C1 segment of cervical spinal cord (tissue), 14 donors: ENCODE measurements at regions not wholly inside any gene's neighbourhood (a gene's known extent, or its start where the extent isn't known, plus 50 kb on each side); places are given as distances from the start of the nearest gene placed in this dataset.

Experiments
- DNase-seq, 14 donors: peaks; one replicate each; lab custom pipeline; 2025; lab: John Stamatoyannopoulos, UW

DNA sequence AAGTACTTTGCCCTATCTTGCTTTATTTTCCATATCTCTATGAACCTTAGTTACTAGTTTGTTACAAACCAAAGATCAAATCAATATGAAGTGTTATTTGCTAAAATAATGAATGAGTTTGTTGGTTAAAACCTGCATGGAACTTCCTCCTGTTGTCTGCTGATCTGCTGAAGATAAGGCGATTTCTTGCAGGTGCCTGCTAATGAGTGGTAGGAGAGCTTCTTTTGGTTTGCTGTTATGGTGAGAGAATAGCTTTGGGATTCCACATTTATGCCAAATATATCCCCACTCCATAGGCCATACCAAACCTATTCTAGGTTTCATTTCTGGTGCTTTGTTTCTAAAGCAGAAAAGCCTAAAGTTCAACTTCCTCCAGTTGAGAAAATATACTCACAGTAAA is 103.8 kb upstream of the PCDH10 start:
- DNase-seq: no peak

DNA sequence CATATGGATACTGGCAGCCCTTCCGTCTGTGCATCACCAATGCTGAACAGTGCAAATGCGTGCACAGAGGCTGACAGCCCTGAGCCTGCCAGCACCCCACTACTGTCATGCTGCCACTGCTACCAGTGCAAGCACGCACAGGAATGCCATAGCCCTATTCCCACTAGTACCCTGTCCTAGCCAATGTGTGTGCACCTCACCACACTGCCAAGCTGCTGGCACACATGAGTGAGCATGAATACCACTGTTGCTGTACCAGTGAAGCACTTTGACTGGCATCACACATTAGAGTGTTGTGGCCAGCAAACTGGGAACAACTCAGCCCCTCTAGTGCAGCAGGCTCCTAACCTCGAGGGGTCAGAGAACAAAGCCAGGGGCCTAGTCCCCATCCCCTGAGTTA is 102.9 kb upstream of the PCDH10 start:
- DNase-seq: no peak

DNA sequence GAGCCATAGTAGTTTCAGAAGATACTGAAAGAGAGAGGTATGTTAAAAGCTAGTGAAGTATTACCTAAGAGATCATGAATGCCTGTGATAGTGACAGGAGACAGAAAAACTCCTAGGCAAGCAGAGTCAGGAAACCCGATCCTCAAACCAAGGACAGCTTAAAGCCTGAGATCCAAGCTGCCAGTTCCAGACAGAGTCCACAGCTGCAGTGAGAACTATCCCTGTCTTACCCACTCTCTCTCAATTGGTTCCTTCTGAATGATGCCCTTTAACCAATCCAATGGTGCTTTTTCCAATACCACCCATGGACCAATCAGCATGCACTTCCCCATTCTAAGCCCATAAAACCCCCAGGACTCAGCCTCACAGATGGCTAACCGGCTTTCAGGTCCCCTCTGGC is 90.4 kb upstream of the PCDH10 start:
- DNase-seq: no peak

DNA sequence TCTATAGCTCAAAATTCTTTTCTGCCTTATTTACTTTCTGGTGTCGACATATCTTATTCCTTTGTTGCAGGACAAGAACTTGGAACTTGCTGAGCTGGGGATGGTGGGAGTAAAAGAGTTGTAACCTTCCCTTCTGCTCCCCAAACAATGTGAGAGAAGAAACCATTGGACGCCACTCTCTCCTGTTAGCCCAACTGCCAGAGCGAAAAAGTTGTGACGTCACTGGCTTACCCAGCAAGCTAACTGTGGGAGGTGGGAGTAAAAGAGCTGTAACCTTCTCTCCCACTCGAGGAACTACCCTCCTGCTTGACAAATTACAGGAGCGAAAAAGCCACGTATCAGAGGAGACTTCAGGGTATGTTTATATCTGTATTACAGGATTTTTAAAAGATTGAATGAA is 90.0 kb upstream of the PCDH10 start:
- DNase-seq: no peak

DNA sequence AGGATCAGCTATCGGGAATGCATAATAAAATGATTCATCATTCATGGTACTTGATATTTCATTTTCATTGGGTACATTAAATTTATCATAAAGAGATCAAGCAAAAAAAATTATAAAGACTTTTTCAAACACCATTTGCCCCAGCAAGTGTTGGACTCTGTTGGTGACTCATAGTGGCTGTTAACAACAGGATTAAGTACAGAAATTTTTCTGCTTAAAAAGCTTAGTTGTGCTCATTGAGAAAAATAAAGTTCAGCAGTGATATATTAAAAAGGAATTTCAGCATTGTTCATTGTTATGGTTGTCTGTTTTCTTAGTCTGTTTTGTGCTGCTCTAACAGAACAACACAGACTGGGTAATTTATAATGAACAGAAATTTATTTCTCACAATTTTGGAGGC is 86.2 kb upstream of the PCDH10 start:
- DNase-seq: no peak

DNA sequence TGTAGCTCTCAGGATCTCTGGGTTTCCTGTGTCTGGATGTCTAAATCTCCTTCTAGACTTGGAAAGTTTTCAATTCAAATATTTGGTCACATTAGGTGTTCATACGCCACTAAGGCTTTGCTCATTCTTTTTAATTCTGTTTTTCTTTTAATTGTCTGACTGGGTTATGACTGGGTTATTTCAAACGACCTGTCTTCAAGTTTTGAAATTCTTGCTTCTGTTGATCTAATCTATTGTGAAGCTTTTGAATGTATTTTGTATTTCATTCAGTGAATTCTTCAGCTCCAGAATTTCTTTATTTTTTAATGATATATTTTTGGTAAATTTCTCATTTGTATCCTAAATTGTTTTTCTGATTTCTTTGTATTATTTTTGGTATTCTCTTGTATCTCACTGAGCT is 81.0 kb upstream of the PCDH10 start:
- DNase-seq: no peak

DNA sequence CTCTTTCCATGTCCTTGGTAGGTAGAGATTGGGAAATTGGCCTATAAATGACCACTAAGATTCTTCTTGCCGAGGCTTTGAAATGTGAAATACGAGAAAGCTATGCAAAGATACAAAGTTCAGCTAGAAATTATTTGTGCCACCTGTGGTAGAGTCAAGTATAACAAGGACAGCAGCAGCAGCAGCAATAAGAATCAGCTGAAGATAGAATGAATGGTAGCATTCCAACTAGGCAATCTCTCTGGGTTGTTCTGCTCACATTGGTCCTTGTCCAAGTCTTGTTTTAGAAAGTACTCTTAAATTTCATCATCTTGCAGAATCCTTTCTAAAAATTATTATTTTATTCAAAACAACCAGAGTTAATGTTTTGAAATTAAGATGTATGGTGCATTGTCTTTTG is 67.8 kb upstream of the PCDH10 start:
- DNase-seq: no peak

DNA sequence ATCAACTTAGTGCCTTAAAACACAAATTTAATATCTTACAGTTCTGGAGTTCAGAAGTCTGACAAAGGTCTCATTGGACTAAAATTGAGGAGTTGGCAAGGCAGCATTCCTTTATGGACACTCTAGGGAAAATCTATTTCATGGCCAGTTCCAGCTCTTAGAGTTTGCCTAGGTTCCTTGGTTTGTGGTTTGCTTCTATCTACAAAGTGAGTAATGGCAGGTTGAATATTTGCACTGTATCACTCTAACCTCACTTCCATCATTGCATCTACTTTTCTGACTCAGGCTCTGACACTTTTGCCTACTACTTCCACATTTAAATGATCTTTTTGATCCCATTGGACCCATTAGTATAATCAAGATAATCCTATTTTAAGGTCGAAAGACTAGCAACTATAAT is 64.7 kb upstream of the PCDH10 start:
- DNase-seq: no peak

DNA sequence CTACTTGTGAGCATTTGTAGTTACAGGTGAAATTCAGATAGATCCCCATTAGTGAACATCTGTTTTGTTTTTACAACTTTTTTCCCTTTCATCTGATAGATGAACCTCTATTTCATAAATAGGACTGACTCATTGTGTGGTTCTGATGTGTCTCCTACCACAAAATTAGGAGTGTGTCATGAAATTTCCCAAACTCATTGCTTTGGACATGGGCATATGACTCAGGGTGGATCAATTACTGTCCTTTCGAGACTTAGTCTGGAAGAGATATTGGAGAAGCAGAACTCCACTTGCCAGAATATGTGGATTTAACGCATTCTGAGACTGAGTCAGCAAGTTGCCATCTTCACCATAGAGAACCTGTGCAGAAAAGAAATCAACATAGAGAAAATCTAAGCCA is 53.5 kb upstream of the PCDH10 start:
- no peak for DNase-seq

DNA sequence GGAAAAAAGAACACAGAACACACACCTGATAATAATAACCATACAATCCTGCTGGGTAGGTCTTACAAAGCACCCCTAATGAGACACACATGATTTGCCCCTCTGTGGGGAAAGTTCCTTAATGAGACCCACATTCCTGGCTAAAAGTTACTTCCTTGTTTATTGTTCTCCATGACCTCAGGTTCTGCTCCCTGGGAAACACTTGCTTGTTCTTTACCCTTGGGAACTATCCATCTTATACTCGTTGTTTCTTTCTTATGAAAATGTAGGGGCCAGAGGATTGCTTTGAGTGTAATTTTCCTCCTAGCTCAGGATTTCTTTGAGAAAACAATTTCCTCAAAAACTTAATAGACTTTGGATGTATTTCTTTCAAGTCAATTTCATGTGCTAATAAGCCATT is 52.1 kb upstream of the PCDH10 start:
- DNase-seq: no peak
